Thyroid gland (tissue), 4 donors: ENCODE measurements at regions not wholly inside any gene's neighbourhood (a gene's known extent, or its start where the extent isn't known, plus 50 kb on each side); places are given as distances from the start of the nearest gene placed in this dataset.
"Not testable (repeated sequence)": the region's sequence is repeated elsewhere in the genome, so short reads cannot be mapped to it uniquely, and the experiment has no call there.

Experiments used
- DNase-seq, 2 donors: peaks; one replicate each; pipeline ENCODE4 v3.0.0-alpha.2; 2019
- H3K27ac ChIP-seq, 3 donors: fragments of 200-600 bp; sonication (generic); 1 replicate in 2 of 3; 2 replicates in 1 of 3; pipeline ENCODE4 v1.5.1; 2016 to 2019; ENCODE audit warnings: mild to moderate bottlenecking in 1 of 3, moderate library complexity in 1 of 3
- H3K27me3 ChIP-seq: fragments of 200-600 bp; sonication (generic); one replicate; pipeline ENCODE4 v1.5.1; 2019
- H3K36me3 ChIP-seq, 2 donors: fragments of 200-600 bp; sonication (generic); one replicate each; pipeline ENCODE4 v1.5.1; 2016 to 2019
- H3K4me1 ChIP-seq, 2 donors: fragments of 200-600 bp; sonication (generic); one replicate each; pipeline ENCODE4 v1.5.1; 2017 to 2019
- H3K4me3 ChIP-seq, 3 donors: fragments of 200-600 bp; sonication (generic); replicated peaks in 1 of 3; 1 replicate in 2 of 3; 2 replicates in 1 of 3; pipeline ENCODE4 v1.5.1; 2016; ENCODE audit warnings: mild to moderate bottlenecking in 1 of 3
- H3K9me3 ChIP-seq: fragments of 200-600 bp; sonication (generic); one replicate; pipeline ENCODE4 v1.5.1; 2017
- CTCF ChIP-seq, 6 experiments: fragments of 200-600 bp in 3 of 6; fragments of 450-650 bp in 3 of 6; sonication (generic) in 3 of 6; IDR thresholded peaks; one replicate each; pipeline ENCODE4 v1.5.1; 2016 to 2019; ENCODE audit warnings: antibody characterized with exemption in 6 of 6, mild to moderate bottlenecking in 2 of 6, inconsistent platforms in 1 of 6, moderate library complexity in 1 of 6
- POLR2A ChIP-seq, 2 donors: fragments of 450-650 bp; IDR thresholded peaks; one replicate each; pipeline ENCODE4 v1.6.1; 2017; ENCODE audit warnings: antibody characterized with exemption in 2 of 2, mild to moderate bottlenecking in 2 of 2, moderate library complexity in 1 of 2
- WGBS, 2 donors: methylation state at CpG; one replicate each; pipeline ENCODE4 v1.1.5; 2017; 5-methylcytosine and 5-hydroxymethylcytosine counted together
- intact Hi-C: fragments of 100-400 bp; cut with DNase I; formaldehyde crosslinking; loops from one replicate; pipeline ENCODE4 v1.15.1; 2023

- TF ChIP-seq CTCF (IDR thresholded peaks at IDR 0.05) (no peak), POLR2A (IDR thresholded peaks at IDR 0.05) (no peak)
- intact Hi-C loops: no loop called here
- Histone ChIP-seq H3K27ac (no peak overlapping the region), H3K4me1 (no peaks in the 10 kb centered on the region), H3K36me3 (no peaks in the 10 kb centered on the region), H3K27me3 (no peaks in the 10 kb centered on the region), H3K9me3 (no peaks in the 10 kb centered on the region), H3K4me3 (no peak overlapping the region)
- WGBS, 2 donors: 11 to 16% methylated on average over 10 to 18 of the region's 31 CpGs
- DNase-seq: no peak
Observed at GRCh38 chr1:143651350-143651992, 320.3 kb downstream of the FAM72C start.

GRCh38 chr1:143644035-143644434 lies 327.8 kb downstream of the FAM72C start:
- H3K4me1 ChIP-seq, DNase-seq, intact Hi-C loops, H3K36me3 ChIP-seq, H3K27me3 ChIP-seq, H3K27ac ChIP-seq, H3K4me3 ChIP-seq, H3K9me3 ChIP-seq: not testable (repeated sequence)
- 6 to 13% methylated on average over 1 of the region's 1 CpG for WGBS, 2 donors

- no peak overlapping the region for H3K27ac ChIP-seq
- intact Hi-C loops: no loop called here
- WGBS, 2 donors: 6 to 13% methylated on average over 13 to 16 of the region's 56 CpGs
- TF ChIP-seq POLR2A (IDR thresholded peaks at IDR 0.05) (no peak), CTCF (IDR thresholded peaks at IDR 0.05) (no peak)
- H3K27me3 ChIP-seq: no peaks in the 10 kb centered on the region
- DNase-seq: no peak
- H3K36me3 ChIP-seq: no peaks in the 10 kb centered on the region
- H3K4me1 ChIP-seq: peaks cover 0 to 4% of the 10 kb centered on the region in 2 donors
- no peaks in the 10 kb centered on the region for H3K9me3 ChIP-seq
- no peak overlapping the region for H3K4me3 ChIP-seq
Observed at GRCh38 chr1:143643148-143643885, 328.5 kb downstream of the FAM72C start.

DNA sequence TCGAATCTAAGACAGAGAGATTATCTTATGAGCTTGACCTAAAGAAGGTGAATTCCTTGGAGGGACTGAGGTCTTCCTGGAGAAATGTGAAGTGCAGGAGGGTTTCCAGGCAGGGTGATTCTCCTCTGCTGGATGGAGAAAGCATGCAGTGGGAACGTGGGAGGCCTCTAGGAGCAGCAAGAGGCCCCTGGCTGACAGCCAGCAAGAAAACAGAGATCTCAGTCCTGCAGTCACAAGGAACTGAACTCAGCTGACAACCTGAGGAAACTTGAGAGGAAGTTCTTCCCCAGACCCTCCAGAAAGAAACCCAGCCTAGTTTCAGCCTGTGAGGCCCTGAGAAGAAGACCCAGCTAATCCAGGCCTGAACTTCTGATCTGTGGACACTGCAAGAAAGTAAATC lies 345.9 kb downstream of the FAM72C start:
- Histone ChIP-seq H3K27ac (no peak overlapping the region), H3K36me3 (no peaks in the 10 kb centered on the region), H3K27me3 (no peaks in the 10 kb centered on the region), H3K4me3 (no peak overlapping the region), H3K4me1 (no peaks in the 10 kb centered on the region), H3K9me3 (no peaks in the 10 kb centered on the region)
- 39 to 40% methylated on average over 2 of the region's 2 CpGs for WGBS, 2 donors
- no peak for TF ChIP-seq POLR2A (IDR thresholded peaks at IDR 0.05)
- TF ChIP-seq CTCF (IDR thresholded peaks at IDR 0.05): no peak
- DNase-seq: no peak
- intact Hi-C loops: no loop called here

DNA sequence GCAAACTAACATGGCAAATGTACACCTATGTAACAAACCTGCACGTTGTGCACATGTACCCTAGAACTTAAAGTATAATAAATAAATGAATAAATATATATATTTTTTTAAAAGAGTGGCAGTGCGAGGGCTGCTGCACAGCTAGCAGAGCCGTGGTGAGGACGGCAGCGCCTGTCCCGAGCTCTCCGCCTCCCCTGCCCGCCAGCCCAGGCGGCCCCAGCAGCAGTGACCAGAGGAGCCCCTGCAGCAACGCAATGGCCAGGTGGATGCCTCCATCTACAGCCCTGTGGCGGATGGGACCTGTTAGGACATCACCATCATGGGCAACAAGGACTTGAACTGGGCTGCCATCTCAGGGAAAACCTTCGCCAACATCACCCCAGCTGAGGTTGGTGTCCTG lies 351.9 kb downstream of the FAM72C start:
- no peaks in the 10 kb centered on the region for H3K27me3 ChIP-seq
- H3K9me3 ChIP-seq: no peaks in the 10 kb centered on the region
- no peak overlapping the region for H3K4me3 ChIP-seq
- no peak for TF ChIP-seq POLR2A (IDR thresholded peaks at IDR 0.05)
- TF ChIP-seq CTCF (IDR thresholded peaks at IDR 0.05): no peak
- no peak overlapping the region for H3K27ac ChIP-seq
- WGBS, 2 donors: 77 to 78% methylated on average over 12 of the region's 12 CpGs
- intact Hi-C loops: no loop called here
- DNase-seq: no peak
- H3K36me3 ChIP-seq: no peaks in the 10 kb centered on the region
- no peaks in the 10 kb centered on the region for H3K4me1 ChIP-seq
